B cell (primary cell): ENCODE measurements at regions not wholly inside any gene's neighbourhood (a gene's known extent, or its start where the extent isn't known, plus 50 kb on each side); places are given as distances from the start of the nearest gene placed in this dataset.

ENCODE experiments used
- ATAC-seq: fragments of 200-7000 bp; cut with Tn5 transposase; one replicate; pipeline ENCODE4 v1.10.0; 2021; ENCODE audit warnings: low read depth, mild to moderate bottlenecking, moderate number of reproducible peaks, moderate library complexity
- CTCF ChIA-PET: fragments of 350-600 bp; sonication (Branson Sonifier 250); formaldehyde crosslinking; loops from one replicate; lab custom pipeline; 2021; ENCODE audit warnings: antibody characterized with exemption, inconsistent platforms; lab: Charles Lee
- POLR2A ChIA-PET: fragments of 350-600 bp; sonication (Branson Sonifier 250); formaldehyde crosslinking; loops from one replicate; lab custom pipeline; 2021; ENCODE audit warnings: antibody characterized with exemption; lab: Charles Lee
- DNase-seq: peaks from one replicate; pipeline ENCODE4 v3.0.0; 2013
- H2AFZ ChIP-seq: 2 replicates; pipeline ENCODE4 v1.6.1; 2012; ENCODE audit warnings: mild to moderate bottlenecking, low read depth, low read length; ENCODE audit not compliant: insufficient read depth, poor library complexity, severe bottlenecking
- H3K27ac ChIP-seq, 2 donors: 1 replicate in 1 of 2; 2 replicates in 1 of 2; pipeline ENCODE4 v1.5.1; 2012 to 2013; ENCODE audit warnings: low read length in 2 of 2, mild to moderate bottlenecking in 2 of 2, moderate library complexity in 1 of 2
- H3K27me3 ChIP-seq, 4 experiments: fragments of 200-600 bp in 1 of 4; sonication (generic) in 1 of 4; replicated peaks in 1 of 4; 1 replicate in 2 of 4; 2 replicates in 2 of 4; pipeline versions ENCODE4 v1.6.1 to v1.7.0; 2013 to 2016; ENCODE audit warnings: low read length in 3 of 4, mild to moderate bottlenecking in 2 of 4, mixed read lengths in 1 of 4, moderate library complexity in 1 of 4; ENCODE audit not compliant: insufficient read depth in 4 of 4, control insufficient read depth in 3 of 4; ENCODE audit errors: control extremely low read depth in 1 of 4
- H3K36me3 ChIP-seq, 2 experiments: replicated peaks in 1 of 2; 1 replicate in 1 of 2; 2 replicates in 1 of 2; pipeline versions ENCODE4 v1.6.1 to v1.7.1; 2013; ENCODE audit warnings: low read length in 1 of 2; ENCODE audit not compliant: insufficient read depth in 2 of 2, control insufficient read depth in 1 of 2; ENCODE audit errors: control extremely low read depth in 1 of 2, extremely low read depth in 1 of 2
- H3K4me1 ChIP-seq, 2 donors: fragments of 200-600 bp in 1 of 2; sonication (generic) in 1 of 2; 1 replicate in 1 of 2; 2 replicates in 1 of 2; pipeline versions ENCODE4 v1.5.1 to v1.6.1; 2013 to 2017; ENCODE audit warnings: low read length in 2 of 2; ENCODE audit not compliant: control insufficient read depth in 2 of 2, insufficient read depth in 2 of 2
- H3K4me2 ChIP-seq: replicated peaks from 2 replicates; pipeline ENCODE3; 2012; ENCODE audit warnings: mild to moderate bottlenecking, low read depth, low read length; ENCODE audit not compliant: poor library complexity, severe bottlenecking
- H3K4me3 ChIP-seq, 5 experiments: fragments of 200-600 bp in 1 of 5; sonication (generic) in 1 of 5; 1 replicate in 3 of 5; 2 replicates in 2 of 5; pipeline versions ENCODE4 v1.5.1 to v1.7.0; 2011 to 2016; ENCODE audit warnings: low read length in 4 of 5, mild to moderate bottlenecking in 4 of 5, low read depth in 2 of 5, control low read depth in 1 of 5, moderate library complexity in 1 of 5; ENCODE audit not compliant: insufficient read depth in 1 of 5; ENCODE audit errors: control extremely low read depth in 1 of 5, extremely low read depth in 1 of 5
- H3K79me2 ChIP-seq: fragments of 200-600 bp; sonication (generic); one replicate; pipeline ENCODE4 v1.6.0; 2016; ENCODE audit warnings: low read length; ENCODE audit not compliant: control insufficient read depth, insufficient read depth
- H3K9ac ChIP-seq: fragments of 200-600 bp; sonication (generic); 2 replicates; pipeline ENCODE4 v1.6.1; 2017; ENCODE audit warnings: mild to moderate bottlenecking, low read length, moderate library complexity
- H3K9me3 ChIP-seq, 3 donors: one replicate each; pipeline versions ENCODE4 v1.6.1 to v1.7.1; 2013; ENCODE audit warnings: low read length in 2 of 3; ENCODE audit not compliant: control insufficient read depth in 2 of 3, insufficient read depth in 1 of 3; ENCODE audit errors: control extremely low read depth in 1 of 3
- H4K20me1 ChIP-seq: 2 replicates; pipeline ENCODE4 v1.6.0; 2012; ENCODE audit warnings: mild to moderate bottlenecking, low read length; ENCODE audit not compliant: insufficient read depth, control insufficient read depth, poor library complexity, severe bottlenecking
- H3K27ac Mint-ChIP-seq: one replicate; pipeline ENCODE4 v1.8.0; 2021; ENCODE audit warnings: mixed read lengths
- H3K27me3 Mint-ChIP-seq: one replicate; pipeline ENCODE4 v1.8.0; 2021; ENCODE audit warnings: mixed read lengths
- H3K4me1 Mint-ChIP-seq: one replicate; pipeline ENCODE4 v1.8.0; 2021; ENCODE audit warnings: mixed read lengths
- H3K4me3 Mint-ChIP-seq: one replicate; pipeline ENCODE4 v1.8.0; 2021; ENCODE audit warnings: mixed read lengths
- H3K9me3 Mint-ChIP-seq: one replicate; pipeline ENCODE4 v1.8.0; 2022; ENCODE audit warnings: mixed read lengths; ENCODE audit not compliant: insufficient read depth
- CTCF ChIP-seq: fragments of 200-600 bp; IDR thresholded peaks from one replicate; pipeline ENCODE4 v1.8.0; 2022; ENCODE audit warnings: antibody characterized with exemption, mild to moderate bottlenecking
- EZH2 ChIP-seq: IDR thresholded peaks from 2 replicates; pipeline ENCODE4 v1.6.1; 2012; ENCODE audit warnings: borderline replicate concordance, low read depth, mild to moderate bottlenecking, moderate library complexity, low read length; ENCODE audit not compliant: insufficient read depth, poor library complexity, severe bottlenecking
- WGBS: methylation state at CpG from one replicate; pipeline ENCODE4 v1.1.5; 2013; ENCODE audit warnings: missing lambda C conversion rate; ENCODE audit not compliant: insufficient coverage; 5-methylcytosine and 5-hydroxymethylcytosine counted together
- intact Hi-C: fragments of 100-400 bp; cut with micrococcal nuclease; formaldehyde crosslinking; loops from one replicate; pipeline ENCODE4 v1.10.0; 2022

GRCh38 chr16:73396556-73396955, 348.6 kb upstream of the ZFHX3 start:
- WGBS: 100% methylated on average over 1 of the region's 3 CpGs
- DNase-seq: no peak
- H3K27me3 ChIP-seq: no peaks in the 10 kb centered on the region
- no peaks in the 10 kb centered on the region for H3K27me3 Mint-ChIP-seq
- H3K9me3 ChIP-seq: no peaks in the 10 kb centered on the region
- H3K4me3 Mint-ChIP-seq: no peak overlapping the region
- ATAC-seq: no peak
- no peaks in the 10 kb centered on the region for H3K36me3 ChIP-seq
- no peak overlapping the region for H3K4me2 ChIP-seq
- intact Hi-C loops: no loop called here
- no peak overlapping the region for H3K27ac Mint-ChIP-seq
- H3K27ac ChIP-seq: no peak overlapping the region
- H3K9me3 Mint-ChIP-seq: no peaks in the 10 kb centered on the region
- ChIA-PET POLR2A (no interaction called here), CTCF (no interaction called here)
- H2AFZ ChIP-seq: no peak overlapping the region
- no peaks in the 10 kb centered on the region for H4K20me1 ChIP-seq
- H3K4me3 ChIP-seq: no peak overlapping the region
- H3K9ac ChIP-seq: no peak overlapping the region
- no peaks in the 10 kb centered on the region for H3K4me1 Mint-ChIP-seq
- H3K4me1 ChIP-seq: no peaks in the 10 kb centered on the region
- TF ChIP-seq CTCF (no peak), EZH2 (no peak)
- no peaks in the 10 kb centered on the region for H3K79me2 ChIP-seq

GRCh38 chr16:73390936-73391335, 343.0 kb upstream of the ZFHX3 start:
- no peak for ATAC-seq
- no peaks in the 10 kb centered on the region for H4K20me1 ChIP-seq
- H3K79me2 ChIP-seq: no peaks in the 10 kb centered on the region
- Mint-ChIP-seq H3K27ac (no peak overlapping the region), H3K4me1 (no peaks in the 10 kb centered on the region), H3K27me3 (peaks cover 3% of the 10 kb centered on the region), H3K4me3 (no peak overlapping the region), H3K9me3 (no peaks in the 10 kb centered on the region)
- DNase-seq: no peak
- TF ChIP-seq CTCF (no peak), EZH2 (no peak)
- ChIA-PET POLR2A (no interaction called here), CTCF (no interaction called here)
- H2AFZ ChIP-seq: no peak overlapping the region
- H3K9ac ChIP-seq: no peak overlapping the region
- no peak overlapping the region for H3K27ac ChIP-seq
- no peaks in the 10 kb centered on the region for H3K9me3 ChIP-seq
- no peaks in the 10 kb centered on the region for H3K27me3 ChIP-seq
- 96% methylated on average over 5 of the region's 6 CpGs for WGBS
- intact Hi-C loops: no loop called here
- H3K4me3 ChIP-seq: no peak overlapping the region
- H3K4me2 ChIP-seq: no peak overlapping the region
- no peaks in the 10 kb centered on the region for H3K4me1 ChIP-seq
- H3K36me3 ChIP-seq: no peaks in the 10 kb centered on the region
